PFSK-1 (cell line): ENCODE measurements at regions not wholly inside any gene's neighbourhood (a gene's known extent, or its start where the extent isn't known, plus 50 kb on each side); places are given as distances from the start of the nearest gene placed in this dataset.

Experiments used
- FOXP2 ChIP-seq: optimal IDR thresholded peaks from 2 replicates; pipeline ENCODE3; 2011; ENCODE audit warnings: borderline replicate concordance, control low read depth, inconsistent platforms; ENCODE audit not compliant: insufficient read depth; ENCODE audit errors: extremely low read length, extremely low read depth
- POLR2AphosphoS5 ChIP-seq: IDR thresholded peaks from 2 replicates; pipeline ENCODE4 v1.6.1; 2012; ENCODE audit warnings: low read depth, mild to moderate bottlenecking, control low read depth, low read length, moderate library complexity
- REST ChIP-seq, 2 experiments: IDR thresholded peaks; 2 replicates each; pipeline versions ENCODE4 v1.6.1 to v1.8.0; 2011 to 2012; ENCODE audit warnings: low read depth in 2 of 2, low read length in 2 of 2, control low read depth in 1 of 2, inconsistent platforms in 1 of 2, mild to moderate bottlenecking in 1 of 2, moderate library complexity in 1 of 2; ENCODE audit not compliant: insufficient read depth in 1 of 2
- SIN3A ChIP-seq: IDR thresholded peaks from 2 replicates; pipeline ENCODE4 v1.6.1; 2012; ENCODE audit warnings: mild to moderate bottlenecking, low read length, moderate library complexity, borderline replicate concordance; ENCODE audit not compliant: insufficient read depth
- TAF1 ChIP-seq: IDR thresholded peaks from 2 replicates; pipeline ENCODE4 v1.6.1; 2012; ENCODE audit warnings: low read length, control low read depth, borderline replicate concordance; ENCODE audit not compliant: insufficient read depth

GRCh38 chr20:39983655-39984054 is 705.4 kb downstream of the MAFB start:
- TF ChIP-seq TAF1 (no peak), POLR2AphosphoS5 (no peak), SIN3A (no peak), FOXP2 (no peak), REST (IDR thresholded peaks at IDR 0.05; ENCODE audit: insufficient read depth in 1 of 2, low read depth in 2 of 2, low read length in 2 of 2) (no peak)
